ENCODE measurements at regions not wholly inside any gene's neighbourhood (a gene's known extent, or its start where the extent isn't known, plus 50 kb on each side); places are given as distances from the start of the nearest gene placed in this dataset.

DNA sequence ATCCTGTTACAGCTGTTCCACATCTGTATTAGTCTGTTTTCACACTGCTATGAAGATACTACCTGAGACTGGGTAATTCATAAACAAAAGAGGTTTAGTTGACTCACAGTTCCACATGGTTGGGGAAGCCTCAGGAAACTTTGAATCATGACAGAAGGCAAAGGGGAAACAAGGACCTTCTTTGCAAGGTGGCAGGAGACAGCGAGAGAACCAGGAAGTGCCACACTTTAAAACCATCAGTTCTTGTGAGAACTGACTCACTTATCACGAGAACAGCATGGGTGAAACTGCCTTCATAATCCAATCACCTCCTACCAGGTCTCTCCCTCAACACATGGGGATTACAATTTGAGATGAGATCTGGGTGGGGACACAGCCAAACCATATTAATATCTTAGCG is 110.3 kb upstream of the TRABD2B start:
- H3K4me2 ChIP-seq (ENCODE audit: low read depth, low read length), result no peak overlapping the region
- H3K9me3 ChIP-seq (ENCODE audit: control insufficient read depth, insufficient read depth, low read length), result no peaks in the 10 kb centered on the region
- ATAC-seq (ENCODE audit: low read depth), result no peak
- no peak overlapping the region for H2BK20ac ChIP-seq (ENCODE audit: low read depth, low read length)
- H2AK9ac ChIP-seq (replicated peaks; ENCODE audit: low read depth, low read length, poor library complexity), result no peak overlapping the region
- no peaks in the 10 kb centered on the region for H4K20me1 ChIP-seq (ENCODE audit: insufficient read depth, low read length)
- no peak overlapping the region for H4K91ac ChIP-seq (ENCODE audit: insufficient read depth, low read depth, low read length)
- ChIA-PET CTCF (no interaction called here), POLR2A (ENCODE audit: unreplicated experiment) (no interaction called here)
- H3K4me1 ChIP-seq (ENCODE audit: control insufficient read depth, insufficient read depth, low read length), result no peaks in the 10 kb centered on the region
- no peak overlapping the region for H2AK5ac ChIP-seq (ENCODE audit: low read depth, low read length)
- intact Hi-C loops (cut with micrococcal nuclease), result no loop called here
- dilution Hi-C loops (cut with HindIII; ENCODE audit: low sequenced_read_pairs, unreplicated experiment), result no loop called here
- no TSS peak for BruUV-seq (replicated peaks)
- no peaks in the 10 kb centered on the region for H3K36me3 ChIP-seq (ENCODE audit: control insufficient read depth, insufficient read depth, low read length)
- no peak overlapping the region for H3K18ac ChIP-seq (ENCODE audit: low read depth, low read length)
- H3K27me3 ChIP-seq (ENCODE audit: control insufficient read depth, insufficient read depth, low read length), result no peaks in the 10 kb centered on the region
- H2AFZ ChIP-seq (replicated peaks; ENCODE audit: low read length, poor library complexity), result no peak overlapping the region
- H3K9me1 ChIP-seq (ENCODE audit: insufficient read depth, low read length), result no peaks in the 10 kb centered on the region
- TF ChIP-seq, protein P1, sequence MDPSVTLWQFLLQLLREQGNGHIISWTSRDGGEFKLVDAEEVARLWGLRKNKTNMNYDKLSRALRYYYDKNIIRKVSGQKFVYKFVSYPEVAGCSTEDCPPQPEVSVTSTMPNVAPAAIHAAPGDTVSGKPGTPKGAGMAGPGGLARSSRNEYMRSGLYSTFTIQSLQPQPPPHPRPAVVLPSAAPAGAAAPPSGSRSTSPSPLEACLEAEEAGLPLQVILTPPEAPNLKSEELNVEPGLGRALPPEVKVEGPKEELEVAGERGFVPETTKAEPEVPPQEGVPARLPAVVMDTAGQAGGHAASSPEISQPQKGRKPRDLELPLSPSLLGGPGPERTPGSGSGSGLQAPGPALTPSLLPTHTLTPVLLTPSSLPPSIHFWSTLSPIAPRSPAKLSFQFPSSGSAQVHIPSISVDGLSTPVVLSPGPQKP (IDR thresholded peaks at IDR 0.05; ENCODE audit: borderline replicate concordance, low read depth, low read length), result no peak
- TF ChIP-seq, protein P2, sequence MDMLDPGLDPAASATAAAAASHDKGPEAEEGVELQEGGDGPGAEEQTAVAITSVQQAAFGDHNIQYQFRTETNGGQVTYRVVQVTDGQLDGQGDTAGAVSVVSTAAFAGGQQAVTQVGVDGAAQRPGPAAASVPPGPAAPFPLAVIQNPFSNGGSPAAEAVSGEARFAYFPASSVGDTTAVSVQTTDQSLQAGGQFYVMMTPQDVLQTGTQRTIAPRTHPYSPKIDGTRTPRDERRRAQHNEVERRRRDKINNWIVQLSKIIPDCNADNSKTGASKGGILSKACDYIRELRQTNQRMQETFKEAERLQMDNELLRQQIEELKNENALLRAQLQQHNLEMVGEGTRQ (IDR thresholded peaks at IDR 0.05; ENCODE audit: low read depth, low read length), result no peak
- no peak for TF ChIP-seq MAZ (IDR thresholded peaks at IDR 0.05; ENCODE audit: borderline replicate concordance, low read depth, low read length)
- H2BK15ac ChIP-seq (ENCODE audit: low read depth, low read length), result no peak overlapping the region
- H2BK5ac ChIP-seq (ENCODE audit: low read depth, low read length, poor library complexity, severe bottlenecking), result no peak overlapping the region
- H3K9ac ChIP-seq (ENCODE audit: low read depth, low read length), result no peak overlapping the region
- no peak overlapping the region for H3K23ac ChIP-seq (ENCODE audit: low read depth, low read length)
- no peak overlapping the region for H3K4ac ChIP-seq (ENCODE audit: low read depth, low read length)
- no CpG with 5 or more reads among the region's 3 CpGs for WGBS, 2 experiments (ENCODE audit: extremely low coverage in 2 of 2, insufficient read length in 1 of 2)
- DNase-seq, result no peak
- no peaks in the 10 kb centered on the region for H3K79me1 ChIP-seq (ENCODE audit: low read depth in 1 of 2, low read length in 2 of 2)
- H3K56ac ChIP-seq (ENCODE audit: extremely low read depth, insufficient read depth, low read length), result no peak overlapping the region
- no peak overlapping the region for H4K8ac ChIP-seq (ENCODE audit: low read depth in 2 of 2, low read length in 2 of 2)
- no peak overlapping the region for H3K4me3 ChIP-seq (ENCODE audit: insufficient read depth, low read depth, low read length)
- no peak overlapping the region for H2BK120ac ChIP-seq (ENCODE audit: low read depth, low read length)
- H4K5ac ChIP-seq (ENCODE audit: low read depth, low read length), result no peak overlapping the region
- H3K27ac ChIP-seq (ENCODE audit: insufficient read depth, low read length), result no peak overlapping the region
- no peak overlapping the region for H3K14ac ChIP-seq (replicated peaks; ENCODE audit: low read depth, low read length)
- in situ Hi-C loops (cut with MboI; ENCODE audit: low sequenced_read_pairs), result loop anchor here (10.0 to 25.0 kb wide), 3 partner anchors 97 to 580 kb away; no protein-coding TSS in a partner anchor

All from IMR-90 (cell line).